Prostate gland (tissue), 2 donors: ENCODE measurements at regions not wholly inside any gene's neighbourhood (a gene's known extent, or its start where the extent isn't known, plus 50 kb on each side); places are given as distances from the start of the nearest gene placed in this dataset.
"Not testable (repeated sequence)": the region's sequence is repeated elsewhere in the genome, so short reads cannot be mapped to it uniquely, and the experiment has no call there.

Source experiments
- POLR2A ChIP-seq: fragments of 450-650 bp; IDR thresholded peaks from one replicate; pipeline ENCODE4 v1.6.1; 2016; ENCODE audit warnings: antibody characterized with exemption, mild to moderate bottlenecking
- TF ChIP-seq, protein P1 (sequence below), 4 experiments: fragments of 200-600 bp in 2 of 4; fragments of 450-650 bp in 2 of 4; sonication (generic) in 2 of 4; IDR thresholded peaks; 1 replicate in 3 of 4; 2 replicates in 1 of 4; pipeline ENCODE4 v1.5.1; 2016 to 2019; ENCODE audit warnings: antibody characterized with exemption in 4 of 4, mild to moderate bottlenecking in 2 of 4, moderate library complexity in 2 of 4

DNA sequence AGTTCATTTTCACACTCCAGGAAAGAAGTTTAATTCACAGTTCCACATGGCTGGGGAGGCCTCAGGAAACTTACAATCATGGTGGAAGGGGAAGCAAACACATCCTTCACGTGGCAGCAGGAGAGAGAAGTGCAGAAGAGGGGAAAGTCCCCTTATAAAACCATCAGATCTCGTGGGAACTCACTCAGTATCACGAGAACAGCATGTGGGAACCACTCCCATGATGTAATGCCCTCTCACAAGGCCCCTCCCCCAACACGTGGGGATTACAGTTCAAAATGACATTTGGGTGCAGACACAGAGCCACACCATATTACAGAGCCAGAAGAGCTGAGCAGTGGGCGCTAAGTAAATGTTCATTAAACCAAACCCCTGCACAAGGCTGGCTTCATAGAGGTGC, 126.0 kb downstream of the POTEH start:
- TF ChIP-seq, protein P1, sequence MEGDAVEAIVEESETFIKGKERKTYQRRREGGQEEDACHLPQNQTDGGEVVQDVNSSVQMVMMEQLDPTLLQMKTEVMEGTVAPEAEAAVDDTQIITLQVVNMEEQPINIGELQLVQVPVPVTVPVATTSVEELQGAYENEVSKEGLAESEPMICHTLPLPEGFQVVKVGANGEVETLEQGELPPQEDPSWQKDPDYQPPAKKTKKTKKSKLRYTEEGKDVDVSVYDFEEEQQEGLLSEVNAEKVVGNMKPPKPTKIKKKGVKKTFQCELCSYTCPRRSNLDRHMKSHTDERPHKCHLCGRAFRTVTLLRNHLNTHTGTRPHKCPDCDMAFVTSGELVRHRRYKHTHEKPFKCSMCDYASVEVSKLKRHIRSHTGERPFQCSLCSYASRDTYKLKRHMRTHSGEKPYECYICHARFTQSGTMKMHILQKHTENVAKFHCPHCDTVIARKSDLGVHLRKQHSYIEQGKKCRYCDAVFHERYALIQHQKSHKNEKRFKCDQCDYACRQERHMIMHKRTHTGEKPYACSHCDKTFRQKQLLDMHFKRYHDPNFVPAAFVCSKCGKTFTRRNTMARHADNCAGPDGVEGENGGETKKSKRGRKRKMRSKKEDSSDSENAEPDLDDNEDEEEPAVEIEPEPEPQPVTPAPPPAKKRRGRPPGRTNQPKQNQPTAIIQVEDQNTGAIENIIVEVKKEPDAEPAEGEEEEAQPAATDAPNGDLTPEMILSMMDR (IDR thresholded peaks at IDR 0.05), result not testable (repeated sequence)
- TF ChIP-seq POLR2A, result not testable (repeated sequence)
